MM.1S (cell line): ENCODE measurements at regions not wholly inside any gene's neighbourhood (a gene's known extent, or its start where the extent isn't known, plus 50 kb on each side); places are given as distances from the start of the nearest gene placed in this dataset.

Experiments used
- DNase-seq: peaks from one replicate; pipeline ENCODE4 v3.0.0-alpha.2; 2015
- H2AFZ ChIP-seq: fragments of 300-600 bp; sonication (generic); 2 replicates; pipeline ENCODE4 v1.6.0; 2016; ENCODE audit warnings: antibody characterized with exemption, low read length
- H3F3A ChIP-seq: fragments of 300-600 bp; sonication (generic); 2 replicates; pipeline ENCODE4 v1.6.1; 2016; ENCODE audit warnings: mild to moderate bottlenecking, antibody characterized with exemption, low read length, moderate library complexity, mixed read lengths; ENCODE audit not compliant: insufficient read depth
- H3K27ac ChIP-seq: fragments of 300-600 bp; sonication (generic); 2 replicates; pipeline ENCODE4 v1.5.1; 2016; ENCODE audit warnings: mild to moderate bottlenecking, low read length
- H3K27me3 ChIP-seq: fragments of 300-600 bp; sonication (generic); replicated peaks from 2 replicates; pipeline ENCODE4 v1.6.0; 2016; ENCODE audit warnings: low read length; ENCODE audit not compliant: insufficient read depth
- H3K36me3 ChIP-seq: fragments of 300-600 bp; sonication (generic); replicated peaks from 2 replicates; pipeline ENCODE4 v1.6.1; 2016; ENCODE audit warnings: mild to moderate bottlenecking, low read length, mixed read lengths; ENCODE audit not compliant: insufficient read depth
- H3K4me1 ChIP-seq: fragments of 300-600 bp; sonication (generic); 2 replicates; pipeline ENCODE4 v1.6.1; 2016; ENCODE audit warnings: low read length, mixed read lengths
- H3K4me2 ChIP-seq: fragments of 300-600 bp; sonication (generic); 2 replicates; pipeline ENCODE4 v1.6.0; 2016; ENCODE audit warnings: low read depth, low read length
- H3K4me3 ChIP-seq: fragments of 300-600 bp; sonication (generic); 2 replicates; pipeline ENCODE4 v1.5.1; 2016; ENCODE audit warnings: low read length, mixed read lengths
- H3K79me2 ChIP-seq: fragments of 300-600 bp; sonication (generic); 2 replicates; pipeline ENCODE4 v1.6.1; 2016; ENCODE audit warnings: mixed run types, low read length, mixed read lengths
- H3K9ac ChIP-seq: fragments of 300-600 bp; sonication (generic); 2 replicates; pipeline ENCODE4 v1.6.1; 2016; ENCODE audit warnings: low read length, mixed read lengths
- H3K9me2 ChIP-seq: fragments of 300-600 bp; sonication (generic); replicated peaks from 2 replicates; pipeline ENCODE4 v1.6.1; 2016; ENCODE audit warnings: mild to moderate bottlenecking, low read length, mixed read lengths; ENCODE audit not compliant: insufficient read depth
- H3K9me3 ChIP-seq: fragments of 300-600 bp; sonication (generic); replicated peaks from 2 replicates; pipeline ENCODE4 v1.6.1; 2016; ENCODE audit warnings: mild to moderate bottlenecking, low read length, mixed read lengths; ENCODE audit not compliant: insufficient read depth
- H4K20me1 ChIP-seq: fragments of 300-600 bp; sonication (generic); 2 replicates; pipeline ENCODE4 v1.6.1; 2016; ENCODE audit warnings: mild to moderate bottlenecking, low read length, moderate library complexity, mixed read lengths; ENCODE audit not compliant: insufficient read depth
- CTCF ChIP-seq: fragments of 300-600 bp; sonication (generic); IDR thresholded peaks from 2 replicates; pipeline ENCODE4 v1.5.1; 2016; ENCODE audit warnings: antibody characterized with exemption, low read length, mixed read lengths
- EZH2 ChIP-seq: fragments of 300-600 bp; sonication (generic); optimal IDR thresholded peaks from 2 replicates; pipeline ENCODE3; 2017; ENCODE audit warnings: low read depth, mild to moderate bottlenecking, antibody characterized with exemption, low read length, mixed read lengths
- EZH2phosphoT487 ChIP-seq: fragments of 300-600 bp; sonication (generic); IDR thresholded peaks from 2 replicates; pipeline ENCODE4 v1.6.1; 2018; ENCODE audit warnings: antibody characterized with exemption, low read length

- no peaks in the 10 kb centered on the region for H3K27me3 ChIP-seq
- no peak for DNase-seq
- H3K36me3 ChIP-seq = no peaks in the 10 kb centered on the region
- H4K20me1 ChIP-seq = no peaks in the 10 kb centered on the region
- TF ChIP-seq CTCF = no peak
- no peak overlapping the region for H3K27ac ChIP-seq
- no peaks in the 10 kb centered on the region for H3K9me3 ChIP-seq
- H2AFZ ChIP-seq = no peak overlapping the region
- H3F3A ChIP-seq = no peaks in the 10 kb centered on the region
- no peak overlapping the region for H3K4me3 ChIP-seq
- H3K4me2 ChIP-seq = no peak overlapping the region
- H3K79me2 ChIP-seq = no peaks in the 10 kb centered on the region
- H3K9ac ChIP-seq = no peak overlapping the region
- no peaks in the 10 kb centered on the region for H3K9me2 ChIP-seq
- no peaks in the 10 kb centered on the region for H3K4me1 ChIP-seq
Measured at GRCh38 chr12:126523891-126524290, 1458.7 kb downstream of the AACS start.

- Histone ChIP-seq H3K27ac (no peak overlapping the region), H3K4me2 (no peak overlapping the region), H4K20me1 (no peaks in the 10 kb centered on the region), H3K9ac (no peak overlapping the region), H3K9me2 (no peaks in the 10 kb centered on the region), H3K36me3 (no peaks in the 10 kb centered on the region), H3K9me3 (no peaks in the 10 kb centered on the region), H3K4me3 (no peak overlapping the region), H3K4me1 (no peaks in the 10 kb centered on the region), H2AFZ (no peak overlapping the region), H3K79me2 (no peaks in the 10 kb centered on the region), H3K27me3 (no peaks in the 10 kb centered on the region), H3F3A (no peaks in the 10 kb centered on the region)
- TF ChIP-seq EZH2phosphoT487 = no peak
- no peak for DNase-seq
Measured at GRCh38 chr12:126534495-126534894, 1469.3 kb downstream of the AACS start.

GRCh38 chr12:126534942-126535341 lies 1469.7 kb downstream of the AACS start:
- no peaks in the 10 kb centered on the region for H3F3A ChIP-seq
- TF ChIP-seq EZH2phosphoT487 (no peak), EZH2 (no peak), CTCF (no peak)
- H3K79me2 ChIP-seq = no peaks in the 10 kb centered on the region
- H3K4me1 ChIP-seq = no peaks in the 10 kb centered on the region
- no peak overlapping the region for H3K27ac ChIP-seq
- no peak overlapping the region for H2AFZ ChIP-seq
- no peaks in the 10 kb centered on the region for H4K20me1 ChIP-seq
- no peak overlapping the region for H3K4me2 ChIP-seq
- DNase-seq = no peak
- no peaks in the 10 kb centered on the region for H3K9me2 ChIP-seq
- H3K27me3 ChIP-seq = no peaks in the 10 kb centered on the region
- no peak overlapping the region for H3K9ac ChIP-seq
- no peak overlapping the region for H3K4me3 ChIP-seq
- no peaks in the 10 kb centered on the region for H3K36me3 ChIP-seq
- no peaks in the 10 kb centered on the region for H3K9me3 ChIP-seq

- TF ChIP-seq CTCF (no peak), EZH2 (no peak), EZH2phosphoT487 (no peak)
- Histone ChIP-seq H3K27me3 (no peaks in the 10 kb centered on the region), H3K9me3 (no peaks in the 10 kb centered on the region)
Measured at GRCh38 chr12:126535971-126536370, 1470.7 kb downstream of the AACS start.

More at GRCh38 chr12:126535971-126536370, 1470.7 kb downstream of the AACS start:
- no peaks in the 10 kb centered on the region for H3K9me2 ChIP-seq
- no peaks in the 10 kb centered on the region for H3F3A ChIP-seq
- no peak overlapping the region for H3K4me3 ChIP-seq
- no peaks in the 10 kb centered on the region for H3K36me3 ChIP-seq
- H3K9ac ChIP-seq = no peak overlapping the region
- no peak overlapping the region for H2AFZ ChIP-seq
- no peaks in the 10 kb centered on the region for H3K79me2 ChIP-seq
- no peaks in the 10 kb centered on the region for H3K4me1 ChIP-seq
- no peak for DNase-seq
- H3K27ac ChIP-seq = no peak overlapping the region
- H3K4me2 ChIP-seq = no peak overlapping the region
- H4K20me1 ChIP-seq = no peaks in the 10 kb centered on the region
